GM21360 (cell line): ENCODE measurements at regions not wholly inside any gene's neighbourhood (a gene's known extent, or its start where the extent isn't known, plus 50 kb on each side); places are given as distances from the start of the nearest gene placed in this dataset.

ENCODE experiments used
- ATAC-seq: cut with Tn5 transposase; IDR thresholded peaks from one replicate; pipeline ENCODE4 v1.9.1; 2021; ENCODE audit warnings: mild to moderate bottlenecking, moderate library complexity; ENCODE audit not compliant: unreplicated experiment

DNA sequence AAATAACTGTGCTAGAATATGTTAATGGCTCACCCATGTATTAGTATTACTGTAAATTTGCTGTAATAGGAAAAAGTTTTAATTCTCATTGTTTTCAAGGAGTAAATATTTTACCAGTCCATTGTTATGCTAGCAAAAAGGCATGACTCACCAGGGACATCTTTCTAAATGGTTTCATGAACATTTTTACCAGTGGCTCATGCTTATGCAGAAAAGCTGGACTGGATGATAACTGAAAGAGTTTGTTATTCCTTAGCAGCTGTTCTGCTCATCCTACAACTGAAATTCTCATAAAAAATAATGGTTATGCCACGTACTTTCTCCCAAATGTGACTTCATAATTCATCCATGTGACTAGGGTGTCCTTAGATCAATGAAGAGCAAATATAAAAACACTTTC, 111.9 kb upstream of the PCDH18 start:
- no peak for ATAC-seq

DNA sequence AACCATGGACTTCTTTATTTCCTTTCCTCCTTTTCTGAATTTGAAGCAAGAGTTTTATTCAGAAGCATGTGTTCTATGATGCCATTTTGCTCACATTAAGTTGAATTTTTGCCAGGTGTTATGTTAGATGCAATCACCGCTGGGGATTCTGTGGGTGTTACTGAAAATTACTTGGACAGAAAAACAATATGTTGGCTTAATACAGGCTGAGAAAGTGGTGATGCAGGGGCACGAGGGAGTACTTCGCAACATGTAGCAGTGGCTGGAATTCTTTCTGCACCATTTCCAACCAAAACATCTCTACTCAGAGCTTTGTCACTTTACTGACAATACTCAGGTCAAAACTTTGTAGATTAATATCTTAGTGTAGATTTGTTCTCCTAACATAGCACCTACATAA, 109.2 kb upstream of the PCDH18 start:
- no peak for ATAC-seq

DNA sequence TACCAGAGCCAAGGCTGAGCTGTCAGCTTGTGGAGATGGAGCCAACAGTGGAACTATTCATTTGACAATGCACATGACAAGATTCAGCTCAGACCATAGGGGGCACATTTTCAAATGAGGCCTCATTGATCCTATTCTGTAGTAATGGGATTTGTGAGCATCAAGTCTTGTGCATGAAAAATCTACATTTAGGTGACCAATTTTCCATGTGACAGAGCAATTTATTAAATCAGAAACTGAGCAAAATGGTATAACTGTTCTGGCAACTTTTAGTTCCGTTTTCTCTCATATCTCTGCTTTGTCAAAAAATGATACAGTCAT, 108.5 kb upstream of the PCDH18 start:
- ATAC-seq = no peak

DNA sequence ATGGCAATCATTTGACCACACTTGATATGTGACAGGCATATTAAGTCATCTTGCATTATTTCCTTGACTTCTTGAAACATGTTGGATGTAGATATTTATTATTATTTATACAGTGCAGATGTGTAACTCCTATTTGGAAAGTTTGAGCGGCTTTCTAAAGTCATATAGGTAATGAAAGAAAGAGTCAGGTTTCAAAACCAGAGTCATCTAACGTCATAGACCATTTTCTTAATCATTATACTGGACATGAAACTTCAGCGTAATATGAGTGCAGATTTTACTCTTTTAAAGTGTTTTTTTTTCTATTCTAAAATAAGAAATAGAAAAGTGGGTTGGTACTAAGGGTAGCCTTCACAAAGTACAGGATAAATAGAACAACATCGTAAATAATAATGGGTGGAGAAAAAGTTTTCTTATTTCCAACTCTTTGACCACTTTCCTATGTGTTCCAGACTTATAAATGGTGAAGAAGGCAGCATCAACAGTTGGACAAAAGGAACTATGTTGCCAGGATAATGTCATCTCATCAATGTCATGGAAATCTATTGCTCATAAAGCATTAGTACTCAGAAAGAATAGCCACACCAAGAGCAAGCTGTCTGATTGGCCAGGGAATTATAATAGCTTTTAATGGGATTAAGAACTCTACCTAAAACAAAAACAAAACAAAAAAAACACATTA, 108.0 kb upstream of the PCDH18 start:
- no peak for ATAC-seq

DNA sequence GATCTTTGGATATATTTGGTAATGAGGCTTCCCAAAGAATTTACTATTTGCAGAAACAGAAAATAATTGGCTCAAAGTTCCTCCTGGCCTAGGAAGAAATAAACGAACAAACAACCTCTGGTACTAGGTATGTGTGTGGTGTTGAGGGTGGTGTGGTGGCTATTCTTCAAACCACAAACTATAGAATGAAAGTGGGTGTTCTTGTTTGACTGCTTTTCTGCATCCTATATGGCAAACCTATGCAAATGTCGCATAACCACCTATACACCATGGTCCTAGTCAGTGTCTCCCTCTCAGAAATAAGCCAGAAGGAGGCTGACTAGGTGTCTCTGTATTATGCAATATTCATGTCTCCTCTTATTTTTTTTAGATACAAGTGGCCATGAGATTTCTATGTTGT, 106.6 kb upstream of the PCDH18 start:
- no peak for ATAC-seq

DNA sequence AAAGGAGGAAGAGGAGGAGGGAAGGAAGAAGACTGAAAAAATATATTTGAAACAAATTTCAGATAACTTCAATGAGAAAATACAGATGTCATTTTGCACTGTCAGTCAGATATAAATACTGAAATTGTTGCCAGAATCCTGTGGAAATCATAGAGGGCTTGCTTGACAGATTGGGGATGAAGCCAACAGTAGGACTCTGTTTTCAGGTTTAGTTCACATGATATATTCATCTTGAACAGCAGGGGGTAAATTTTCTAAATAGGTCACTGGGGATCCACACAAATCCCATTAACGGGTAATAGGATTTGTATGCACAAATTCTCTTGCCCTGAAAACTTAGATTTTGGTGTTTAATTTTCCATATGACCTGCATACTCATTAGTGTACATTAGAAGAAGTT, 103.3 kb upstream of the PCDH18 start:
- no peak for ATAC-seq

DNA sequence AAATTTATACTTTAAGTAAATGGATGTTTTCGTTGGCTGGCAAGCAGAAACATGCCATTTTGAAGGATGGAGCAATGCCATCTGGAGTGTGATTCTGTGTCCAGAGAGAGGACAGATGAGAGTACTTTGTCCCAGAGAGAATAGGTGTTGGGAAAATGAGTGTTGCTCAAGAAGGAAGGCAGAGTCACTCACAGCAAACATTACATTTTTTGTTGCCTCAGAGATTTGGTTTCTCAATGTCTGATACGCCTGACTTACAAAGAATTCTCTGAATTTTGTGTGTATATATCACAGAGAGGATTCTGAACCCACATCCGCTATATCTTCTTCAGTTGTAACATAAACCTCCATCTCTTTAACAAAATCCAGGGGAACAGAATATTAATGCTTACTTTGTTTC, 102.8 kb upstream of the PCDH18 start:
- no peak for ATAC-seq

DNA sequence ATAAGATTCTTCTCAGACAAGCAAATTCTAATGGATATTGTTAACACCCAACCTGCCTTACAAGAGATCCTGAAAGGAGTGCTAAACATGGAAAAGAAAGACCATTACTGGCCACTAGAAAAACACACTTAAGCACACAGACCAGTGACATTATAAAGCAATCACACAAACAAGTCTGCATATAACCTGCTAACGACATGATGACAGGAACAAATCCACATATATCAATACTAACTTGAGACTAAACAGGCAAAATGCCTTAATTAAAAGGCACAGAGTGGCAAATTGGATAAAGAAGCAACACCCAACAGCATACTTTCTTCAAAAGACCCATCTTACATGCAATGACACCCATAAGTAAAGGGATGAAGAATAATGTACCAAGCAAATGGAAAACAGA, 100.5 kb upstream of the PCDH18 start:
- ATAC-seq = no peak

DNA sequence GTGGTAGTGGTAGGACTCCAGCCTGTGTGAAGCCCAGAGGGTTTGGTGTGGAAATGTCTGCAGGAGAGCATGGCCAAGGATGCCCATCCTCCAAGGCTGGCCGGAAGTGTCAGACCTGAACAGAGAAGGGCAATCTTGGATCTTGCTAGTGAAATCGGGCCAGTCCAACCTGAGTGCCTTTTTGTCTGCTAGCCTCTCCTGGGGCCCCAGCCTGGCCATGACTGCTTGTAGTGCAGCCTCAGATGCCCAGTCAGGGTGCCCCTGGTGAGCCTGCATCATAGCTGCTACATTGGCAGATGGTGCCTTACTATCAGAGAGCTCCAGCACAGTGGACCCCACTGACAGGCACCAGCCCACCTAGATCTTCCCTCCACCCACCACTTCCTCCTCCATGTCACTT, 99.3 kb upstream of the PCDH18 start:
- no peak for ATAC-seq

DNA sequence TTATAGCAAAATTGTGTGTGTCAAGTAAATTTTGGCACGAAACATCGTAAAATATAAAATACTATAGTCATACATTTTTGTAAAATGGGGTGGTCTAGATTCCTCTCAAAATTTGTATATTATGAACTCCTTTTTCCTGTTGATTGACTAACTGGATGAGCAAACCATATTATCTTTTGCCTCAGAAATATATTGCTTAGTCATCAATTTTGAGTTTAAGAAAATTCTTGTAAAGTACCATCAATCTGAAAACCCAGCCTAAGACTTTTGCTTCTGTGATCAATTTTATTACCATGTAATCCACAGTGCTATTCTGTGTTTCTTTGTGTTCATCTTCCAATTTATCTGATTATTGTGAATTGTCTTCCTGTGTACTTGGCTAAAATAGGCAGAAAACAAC, 98.0 kb upstream of the PCDH18 start:
- no peak for ATAC-seq

DNA sequence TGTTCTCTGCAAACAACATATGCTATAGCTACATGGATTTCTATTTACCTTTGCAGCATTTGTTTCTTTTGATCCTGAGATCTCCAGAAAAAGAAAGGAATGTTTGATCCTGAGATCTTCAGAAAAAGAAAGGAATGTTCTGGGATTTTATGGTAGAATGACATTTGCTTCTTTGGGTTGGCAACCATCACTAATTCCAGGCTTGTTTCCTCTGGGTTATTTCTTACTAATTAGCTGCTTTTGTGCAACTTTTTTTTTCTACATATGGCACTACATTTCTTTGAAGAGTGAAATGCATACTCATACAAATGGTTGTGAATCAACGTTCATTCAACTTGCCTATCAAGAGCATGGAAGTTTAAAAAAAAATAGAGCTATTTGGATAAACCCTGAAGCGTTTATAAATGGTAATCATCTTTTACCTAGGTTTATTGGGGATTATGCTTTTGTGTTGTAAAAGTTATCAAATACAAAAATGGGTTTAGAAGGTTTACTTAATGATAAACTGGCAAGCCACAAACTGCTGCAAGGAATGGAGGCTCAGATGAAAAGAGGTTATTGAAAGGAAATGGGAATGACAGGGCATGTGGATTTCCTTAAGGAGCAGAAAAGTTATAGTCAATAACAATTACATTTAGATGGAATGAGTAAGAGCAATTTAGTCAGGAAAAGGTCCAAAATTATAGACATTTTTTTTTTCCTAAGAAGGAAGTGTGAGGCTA, 95.6 kb upstream of the PCDH18 start:
- ATAC-seq = no peak

DNA sequence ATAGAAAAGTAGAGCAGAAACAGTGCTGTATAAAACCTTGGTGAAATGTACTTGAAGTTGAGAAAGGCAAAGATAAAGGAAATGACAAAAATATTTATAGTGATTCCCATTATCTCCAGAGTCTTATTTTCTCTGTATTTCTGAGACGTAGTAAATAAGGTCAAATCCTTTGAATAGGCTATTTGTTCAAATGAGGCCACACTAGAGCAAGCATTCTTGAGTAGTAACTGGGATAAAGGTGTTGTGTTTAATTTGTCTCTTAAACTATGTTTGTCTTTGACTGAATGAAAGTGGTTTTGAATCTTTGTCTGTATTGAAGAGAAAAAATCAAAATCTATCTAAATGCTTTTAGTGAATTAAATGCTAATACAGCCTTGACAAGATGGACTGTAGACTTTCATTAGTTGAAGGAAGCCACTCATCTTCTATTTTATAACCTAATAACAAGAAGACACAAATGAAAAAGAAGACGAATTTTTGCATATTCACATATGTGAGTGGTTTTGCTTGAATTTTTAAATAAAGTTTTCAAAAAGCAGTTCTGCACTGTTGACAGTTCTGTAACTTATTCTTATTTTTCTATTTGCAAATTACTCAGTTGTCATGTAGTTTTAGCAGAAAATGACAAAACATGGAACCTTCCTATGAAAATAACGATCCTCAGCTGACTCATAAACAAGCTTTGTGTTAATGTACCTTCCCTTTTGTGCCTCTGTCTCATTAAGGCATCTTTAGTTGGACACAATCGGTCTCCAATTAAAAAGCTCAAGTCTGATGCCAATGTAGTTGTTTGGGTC, 94.8 kb upstream of the PCDH18 start:
- no peak for ATAC-seq

DNA sequence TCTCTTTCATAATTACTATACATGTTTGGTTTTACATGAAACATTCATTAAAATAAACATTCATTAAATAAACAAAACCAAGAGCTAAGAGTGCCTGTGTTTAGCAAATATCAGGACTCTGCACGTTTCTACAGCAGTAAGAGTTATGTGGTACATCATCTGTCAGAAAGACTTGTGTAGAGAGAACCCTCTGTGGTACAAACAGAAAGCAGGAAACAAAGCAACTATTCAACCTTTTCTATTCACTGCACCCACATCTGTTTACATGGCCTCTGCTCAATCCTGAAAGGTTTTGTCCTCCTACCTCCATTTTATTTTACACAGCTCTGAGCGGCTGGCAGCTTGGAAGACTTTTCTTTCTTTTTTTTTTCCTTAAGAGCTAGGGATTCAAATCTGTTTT, 90.7 kb upstream of the PCDH18 start:
- no peak for ATAC-seq

DNA sequence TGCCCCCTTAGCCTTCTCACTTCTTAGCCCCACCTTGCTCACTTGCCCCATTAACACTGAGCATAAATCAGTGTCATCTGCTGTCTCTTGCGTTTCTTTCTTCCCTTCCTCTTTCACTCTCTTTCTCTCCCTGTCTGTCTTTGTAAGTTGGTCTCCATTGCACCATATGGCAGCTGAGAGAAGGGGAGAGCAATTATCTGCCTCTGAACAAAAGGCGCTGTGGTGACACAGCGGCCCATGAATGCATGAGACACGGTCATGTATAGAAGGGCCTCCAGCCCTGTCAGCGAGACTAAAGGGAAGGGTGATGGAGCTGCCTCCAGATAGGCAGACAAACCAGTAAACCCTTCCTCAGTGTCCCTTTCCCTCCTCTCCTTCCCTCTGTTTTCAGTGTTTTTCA, 88.8 kb upstream of the PCDH18 start:
- ATAC-seq = no peak

DNA sequence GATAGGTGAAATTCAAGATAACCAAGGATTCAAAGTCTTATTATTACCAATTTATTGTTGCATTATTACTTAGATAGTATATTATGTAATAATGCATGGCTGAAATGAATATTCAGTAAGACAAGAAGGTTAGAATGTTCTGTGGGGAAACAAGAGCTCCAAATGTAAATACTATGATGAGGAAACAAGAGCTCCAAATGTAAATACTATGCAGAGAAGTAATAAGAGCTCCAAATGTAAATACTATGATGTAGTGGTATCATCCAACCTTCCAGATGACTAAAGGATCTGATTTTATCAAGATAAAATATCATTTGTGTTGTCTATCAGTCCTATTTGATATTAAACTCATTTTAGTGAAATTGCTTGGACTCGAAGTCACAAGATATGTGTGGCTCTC, 82.2 kb upstream of the PCDH18 start:
- ATAC-seq = no peak

DNA sequence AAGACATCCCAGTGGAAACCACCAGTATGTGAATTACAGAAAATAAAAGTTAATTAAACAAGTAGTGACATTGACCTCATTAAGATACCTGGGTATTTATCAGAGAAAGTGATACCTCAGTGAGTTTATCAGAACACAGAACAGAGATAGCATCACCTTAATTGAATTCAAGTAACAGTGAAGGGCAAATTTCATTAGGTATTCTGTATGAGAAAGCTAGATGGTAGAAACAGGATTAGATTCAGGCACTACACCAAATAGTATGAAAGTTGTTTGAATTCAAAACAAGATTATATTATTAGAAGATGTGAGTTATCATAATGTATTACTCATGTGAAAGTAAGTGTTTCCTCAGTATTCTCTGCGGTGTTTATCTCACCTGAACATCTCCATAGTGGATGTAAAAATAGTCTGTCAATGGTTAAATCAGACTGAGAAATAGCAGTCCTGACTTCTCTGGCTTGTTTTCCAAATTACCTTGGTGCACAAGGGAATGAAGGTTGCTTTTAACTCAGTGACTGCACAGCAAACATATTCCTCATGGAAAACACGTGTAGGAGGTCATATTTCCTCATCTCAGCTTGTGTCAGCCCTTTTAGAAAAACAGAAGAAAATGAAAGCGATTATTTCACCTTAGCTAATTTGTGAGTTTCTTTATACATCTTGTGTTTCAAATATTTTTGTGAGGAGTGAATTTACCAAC, 79.9 kb upstream of the PCDH18 start:
- ATAC-seq = no peak

DNA sequence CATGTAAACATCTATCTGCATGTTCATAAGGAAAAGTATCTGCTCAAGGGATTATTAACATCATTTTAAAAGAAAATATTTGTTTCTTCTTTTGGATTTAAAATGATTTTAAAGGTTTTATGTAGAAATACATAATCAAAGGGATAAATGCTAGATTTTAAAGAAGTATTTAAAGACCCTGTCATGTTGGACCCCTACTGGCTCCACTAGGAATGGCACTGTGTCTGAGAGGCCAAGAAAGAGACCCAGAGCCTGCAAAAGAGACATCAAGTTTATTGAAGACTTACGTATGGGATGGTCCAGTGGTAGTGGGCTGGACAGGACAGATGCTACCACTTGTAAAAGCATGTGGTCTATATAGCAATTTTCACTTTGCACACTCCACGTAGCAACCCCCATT, 78.7 kb upstream of the PCDH18 start:
- no peak for ATAC-seq

DNA sequence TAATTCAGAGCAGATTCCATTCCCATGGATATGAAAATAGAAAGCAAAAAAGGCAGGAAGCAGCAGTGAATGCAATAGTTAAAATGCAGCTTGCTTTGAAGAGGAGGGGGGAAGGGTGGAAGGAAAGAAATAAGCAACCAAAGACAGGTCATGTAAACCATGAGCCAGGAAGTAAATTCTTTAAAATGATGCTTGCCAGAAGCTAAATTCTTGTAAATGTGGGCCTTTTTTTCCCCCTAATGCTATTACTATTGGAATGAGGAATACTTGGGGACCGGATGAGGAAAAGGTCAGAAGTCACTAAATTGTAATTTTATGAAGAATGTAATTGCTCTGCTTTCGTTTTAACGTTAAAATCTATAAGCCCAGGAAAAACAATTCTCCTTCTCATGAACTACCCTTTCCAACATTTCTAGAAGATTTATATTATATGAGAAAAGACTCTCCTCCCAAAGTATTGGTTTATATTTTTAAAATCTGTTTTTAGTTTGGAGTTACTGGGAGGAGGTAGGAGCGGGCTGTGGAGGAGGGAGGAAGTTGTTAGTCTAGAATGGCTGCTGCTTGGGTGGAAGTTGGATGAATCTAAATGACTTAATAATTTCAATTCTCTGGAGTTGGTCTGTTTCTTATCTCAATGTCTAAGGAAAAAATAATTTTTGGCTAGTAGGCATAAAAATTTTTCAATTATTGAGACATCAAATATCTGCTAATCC, 77.6 kb upstream of the PCDH18 start:
- no peak for ATAC-seq

DNA sequence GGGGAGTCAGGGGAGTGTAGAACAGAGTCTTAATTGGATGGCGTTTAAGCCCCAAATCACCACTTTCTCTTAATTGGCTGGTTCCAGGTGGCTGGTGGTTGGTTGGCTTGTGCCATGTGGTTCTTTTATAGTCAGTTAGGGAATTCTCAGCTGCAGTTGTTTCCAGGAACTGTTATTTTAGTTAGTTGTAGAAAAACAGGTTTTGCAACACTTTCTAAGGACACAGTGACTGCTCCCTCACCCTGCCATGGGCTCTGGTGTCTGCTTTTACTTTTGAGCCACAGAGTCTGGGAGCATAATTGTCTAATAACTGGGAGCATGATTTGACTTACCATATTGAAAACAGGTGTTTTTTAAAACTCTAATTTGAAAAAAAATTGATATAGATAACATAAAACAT, 75.8 kb upstream of the PCDH18 start:
- ATAC-seq = no peak

DNA sequence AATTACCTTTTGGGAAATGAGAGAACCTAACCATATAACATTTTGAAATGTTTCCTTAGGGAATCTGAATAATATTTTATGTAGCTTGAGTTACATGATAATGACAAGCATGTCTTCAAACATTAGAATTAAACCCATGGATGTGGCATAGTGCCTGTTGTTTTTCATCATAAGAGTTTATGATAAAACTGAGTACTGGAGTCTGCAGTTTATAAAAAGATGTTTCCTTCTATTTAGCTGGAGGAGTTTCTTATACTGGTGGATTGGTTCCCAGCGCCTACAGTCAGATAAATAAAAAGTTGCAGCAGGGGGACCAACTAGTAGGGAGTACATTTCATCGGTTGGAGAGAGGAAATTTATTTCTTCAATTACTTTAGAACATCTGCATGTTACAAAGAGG, 70.1 kb upstream of the PCDH18 start:
- no peak for ATAC-seq

DNA sequence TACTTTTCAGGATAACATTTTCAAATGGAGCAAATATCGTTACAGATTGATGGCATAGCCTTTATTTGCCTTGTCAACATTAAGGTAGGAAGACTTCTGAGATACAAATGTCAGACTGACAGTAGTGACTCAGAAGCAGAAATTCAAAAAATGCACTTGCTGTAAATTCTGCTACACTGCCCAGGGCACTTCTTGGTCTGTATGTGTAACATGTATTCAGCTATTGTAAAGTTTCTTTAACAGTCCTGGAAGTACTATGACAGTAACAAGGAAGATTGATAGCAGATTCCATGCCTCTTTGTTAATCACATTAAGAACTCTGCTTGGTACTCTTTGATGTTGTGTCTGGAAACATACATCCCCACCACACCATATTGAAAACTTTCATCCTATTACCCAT, 69.6 kb upstream of the PCDH18 start:
- no peak for ATAC-seq
